ENCODE measurements at regions not wholly inside any gene's neighbourhood (a gene's known extent, or its start where the extent isn't known, plus 50 kb on each side); places are given as distances from the start of the nearest gene placed in this dataset.

- no peak for TF ChIP-seq HDAC6 (IDR thresholded peaks at IDR 0.05; ENCODE audit: unreplicated experiment)
- no peak for TF ChIP-seq STAT3 (IDR thresholded peaks at IDR 0.05; ENCODE audit: low read depth, low read length)
These were observed 141.3 kb upstream of the FZD8 start (continued) for GRCh38 chr10:35783305-35783838.

GRCh38 chr10:35781643-35782035 lies 139.5 kb upstream of the FZD8 start:
- Histone ChIP-seq H3K79me2 (ENCODE audit: control insufficient read depth, insufficient read depth, low read length) (no peaks in the 10 kb centered on the region), H3K27ac (ENCODE audit: control insufficient read depth, insufficient read depth) (no peak overlapping the region), H4K20me1 (ENCODE audit: control insufficient read depth, insufficient read depth) (no peaks in the 10 kb centered on the region), H3K9ac (ENCODE audit: control insufficient read depth, insufficient read depth, low read length) (no peak overlapping the region), H3K9me3 (replicated peaks; ENCODE audit: control insufficient read depth, insufficient read depth, low read length) (no peaks in the 10 kb centered on the region), H3K4me1 (ENCODE audit: control insufficient read depth, insufficient read depth, low read length) (no peaks in the 10 kb centered on the region), H3K27me3 (replicated peaks in 1 of 2; ENCODE audit: control insufficient read depth in 2 of 2, insufficient read depth in 2 of 2, low read length in 1 of 2) (no peaks in the 10 kb centered on the region), H3K36me3 (ENCODE audit: control insufficient read depth in 2 of 2, insufficient read depth in 2 of 2, low read length in 1 of 2) (no peaks in the 10 kb centered on the region), H3K4me3 (no peak overlapping the region), H2AFZ (ENCODE audit: control insufficient read depth, low read depth, low read length) (no peak overlapping the region), H3K4me2 (ENCODE audit: control insufficient read depth, insufficient read depth) (no peak overlapping the region)
- DNase-seq (ENCODE audit: low read depth, low spot score) (no peak), FAIRE-seq (no peak), ATAC-seq (no peak)
- intact Hi-C loops (cut with micrococcal nuclease; ENCODE audit: unreplicated experiment), result no loop called here
- CTCF ChIA-PET, result interaction anchor here (0.7 to 1.8 kb wide), 9 partner anchors 10 to 166 kb away, joined by 3 to 6 read pairs (median 3); no protein-coding TSS in a partner anchor
- 0% methylated on average over 5 of the region's 5 CpGs for WGBS (ENCODE audit: insufficient coverage, insufficient replicate concordance, low lambda C conversion rate, missing lambda C conversion rate)
- SMC1A ChIA-PET (ENCODE audit: uncharacterized antibody, unreplicated experiment), result interaction anchor here (1.0 to 1.3 kb wide), 4 partner anchors 30 to 146 kb away, joined by 3 read pairs; no protein-coding TSS in a partner anchor
- TF ChIP-seq SMC3 (IDR thresholded peaks at IDR 0.05; ENCODE audit: borderline replicate concordance, low read length), result peak; percentile 29; the same call in 1 of the 2 replicates
- no peak for TF ChIP-seq GATAD2B (conservative IDR thresholded peaks at IDR 0.05; ENCODE audit: low read depth)
- no peak for TF ChIP-seq HDAC6 (IDR thresholded peaks at IDR 0.05; ENCODE audit: unreplicated experiment)
- no peak for TF ChIP-seq CHD1 (IDR thresholded peaks at IDR 0.05; ENCODE audit: low read depth, low read length)
- TF ChIP-seq BCL3 (IDR thresholded peaks at IDR 0.05; ENCODE audit: borderline replicate concordance, insufficient read depth, low read depth, low read length, poor library complexity, severe bottlenecking), result no peak
- TF ChIP-seq ZNF622 (IDR thresholded peaks at IDR 0.05), result no peak
- peak in 2 of 3 experiments; percentile 17 to 22; a peak in 1 of 6 replicates for TF ChIP-seq CTCF (IDR thresholded peaks at IDR 0.05 in 2 of 3, conservative IDR thresholded peaks at IDR 0.05 in 1 of 3; ENCODE audit: control insufficient read depth in 2 of 3, extremely low read depth in 1 of 3, insufficient read depth in 1 of 3, low read depth in 3 of 3, low read length in 3 of 3)
- TF ChIP-seq RAD21 (IDR thresholded peaks at IDR 0.05; ENCODE audit: insufficient read depth, low read depth, low read length), result 0 out of 2 replicates have a peak, but pooled peaks have one; percentile 6
- POLR2A ChIA-PET, result no interaction called here
- RAD21 ChIA-PET (ENCODE audit: unreplicated experiment), result interaction anchor here (1.1 to 1.2 kb wide), 2 partner anchors 10 to 45 kb away, joined by 3 to 4 read pairs; no protein-coding TSS in a partner anchor
- BruUV-seq (replicated peaks), result no TSS peak
- in situ Hi-C loops (cut with MboI), result loop anchor here (25.0 kb wide), 1 partner anchor 669 kb away; no protein-coding TSS in a partner anchor
